HCT116 (cell line): ENCODE measurements at regions not wholly inside any gene's neighbourhood (a gene's known extent, or its start where the extent isn't known, plus 50 kb on each side); places are given as distances from the start of the nearest gene placed in this dataset.

Experiments
- ATAC-seq: fragments of 200-7000 bp; cut with Tn5 transposase; 2 replicates; pipeline ENCODE4 v1.9.1; 2020; ENCODE audit warnings: mild to moderate bottlenecking, moderate library complexity
- BruUV-seq: library from RNA; stranded (reverse); fragments of 400-500 nt; replicated peaks from 2 replicates; lab custom pipeline; 2021; lab: Mats Ljungman, UMichigan
- CTCF ChIA-PET: fragments of 300-600 bp; sonication (Branson Sonifier 250); formaldehyde crosslinking; loops from one replicate; lab custom pipeline; 2021; ENCODE audit warnings: antibody characterized with exemption; lab: Charles Lee
- POLR2A ChIA-PET: fragments of 300-600, 350-600 bp; sonication (Branson Sonifier 250); formaldehyde crosslinking; loops from one replicate; lab custom pipeline; 2021; ENCODE audit warnings: antibody characterized with exemption; lab: Charles Lee
- RAD21 ChIA-PET, 2 experiments: fragments of 300-600 bp; sonication (Branson Sonifier 250); formaldehyde crosslinking; loops; one replicate each; lab custom pipeline; 2023; ENCODE audit warnings: low total read pairs in 2 of 2; ENCODE audit not compliant: uncharacterized antibody in 2 of 2, unreplicated experiment in 2 of 2, low non-redundant PET in 1 of 2; lab: Charles Lee
- DNase-seq: peaks from one replicate; pipeline ENCODE4 v3.0.0-alpha.2; 2010; ENCODE audit warnings: low read depth, low spot score
- H2AFZ ChIP-seq: fragments of 200-600 bp; shearing (Covaris generic), sonication (generic); 2 replicates; pipeline ENCODE4 v1.6.1; 2017; ENCODE audit warnings: low read depth, mixed run types, mixed read lengths, antibody characterized with exemption, low read length; ENCODE audit not compliant: poor library complexity, severe bottlenecking
- H3K27ac ChIP-seq: 2 replicates; pipeline ENCODE4 v1.5.1; 2012; ENCODE audit warnings: low read depth, low read length
- H3K27me3 ChIP-seq: fragments of 200-600 bp; sonication (generic); 2 replicates; pipeline ENCODE4 v1.6.1; 2016; ENCODE audit warnings: mixed run types, low read length, mixed read lengths; ENCODE audit not compliant: insufficient read depth
- H3K36me3 ChIP-seq, 2 experiments: fragments of 200-500 bp in 1 of 2; fragments of 200-600 bp in 1 of 2; sonication (Bioruptor generic) in 1 of 2; sonication (generic) in 1 of 2; 2 replicates each; pipeline versions ENCODE4 v1.5.1 to v1.6.1; 2014 to 2016; ENCODE audit warnings: low read length in 2 of 2, inconsistent platforms in 1 of 2, mixed read lengths in 1 of 2, mixed run types in 1 of 2; ENCODE audit not compliant: insufficient read depth in 2 of 2, control insufficient read depth in 1 of 2
- H3K4me1 ChIP-seq, 2 experiments: fragments of 200-600 bp in 1 of 2; sonication (generic) in 1 of 2; 2 replicates each; pipeline versions ENCODE4 v1.5.1 to v1.6.1; 2012 to 2017; ENCODE audit warnings: low read length in 2 of 2, inconsistent platforms in 1 of 2, mild to moderate bottlenecking in 1 of 2, mixed read lengths in 1 of 2, mixed run types in 1 of 2, moderate library complexity in 1 of 2; ENCODE audit not compliant: insufficient read depth in 2 of 2, control insufficient read depth in 1 of 2
- H3K4me2 ChIP-seq: fragments of 200-600 bp; sonication (generic); 2 replicates; pipeline ENCODE4 v1.6.1; 2017; ENCODE audit warnings: mixed run types, low read length, mixed read lengths
- H3K4me3 ChIP-seq, 2 experiments: fragments of 200-600 bp in 1 of 2; sonication (generic) in 1 of 2; replicated peaks in 1 of 2; 2 replicates each; pipeline ENCODE4 v1.5.1; 2011 to 2016; ENCODE audit warnings: low read length in 2 of 2, control low read depth in 1 of 2, low read depth in 1 of 2, mild to moderate bottlenecking in 1 of 2, mixed read lengths in 1 of 2, mixed run types in 1 of 2
- H3K79me2 ChIP-seq: fragments of 200-600 bp; sonication (generic); 2 replicates; pipeline ENCODE4 v1.6.1; 2017; ENCODE audit warnings: mild to moderate bottlenecking, mixed run types, low read length, moderate library complexity, mixed read lengths; ENCODE audit not compliant: insufficient read depth
- H3K9ac ChIP-seq: fragments of 200-600 bp; sonication (generic); 2 replicates; pipeline ENCODE4 v1.6.1; 2016; ENCODE audit warnings: low read length, mixed read lengths
- H3K9me2 ChIP-seq: fragments of 200-600 bp; sonication (generic), shearing (Covaris generic); 2 replicates; pipeline ENCODE4 v1.6.1; 2017; ENCODE audit warnings: mixed run types, mild to moderate bottlenecking, moderate library complexity; ENCODE audit not compliant: insufficient read depth
- H3K9me3 ChIP-seq, 2 experiments: fragments of 200-500 bp in 1 of 2; fragments of 200-600 bp in 1 of 2; sonication (Bioruptor generic) in 1 of 2; sonication (generic) in 1 of 2; 2 replicates each; pipeline ENCODE4 v1.6.1; 2014 to 2017; ENCODE audit warnings: low read length in 2 of 2, mixed read lengths in 2 of 2, inconsistent platforms in 1 of 2, low read depth in 1 of 2, mild to moderate bottlenecking in 1 of 2, mixed run types in 1 of 2, moderate library complexity in 1 of 2; ENCODE audit not compliant: control insufficient read depth in 1 of 2, insufficient read depth in 1 of 2
- H4K20me1 ChIP-seq: fragments of 200-600 bp; sonication (generic), shearing (Covaris generic); 2 replicates; pipeline ENCODE4 v1.6.1; 2017; ENCODE audit warnings: mixed run types, mild to moderate bottlenecking, moderate library complexity; ENCODE audit not compliant: insufficient read depth
- ATF3 ChIP-seq: IDR thresholded peaks from 2 replicates; pipeline ENCODE4 v1.6.1; 2012
- CTCF ChIP-seq, 3 experiments: fragments of 200-600 bp in 1 of 3; sonication (generic) in 1 of 3; IDR thresholded peaks in 2 of 3; conservative IDR thresholded peaks in 1 of 3; 2 replicates each; pipeline ENCODE4 v1.5.1; 2012 to 2017; ENCODE audit warnings: low read depth in 2 of 3, low read length in 2 of 3, antibody characterized with exemption in 1 of 3, borderline replicate concordance in 1 of 3, control low read depth in 1 of 3, mild to moderate bottlenecking in 1 of 3, mixed read lengths in 1 of 3, mixed run types in 1 of 3, moderate library complexity in 1 of 3; ENCODE audit not compliant: insufficient read depth in 1 of 3
- ELF1 ChIP-seq: IDR thresholded peaks from 2 replicates; pipeline ENCODE4 v1.6.1; 2012; ENCODE audit warnings: low read depth, borderline replicate concordance
- EZH2 ChIP-seq: fragments of 200-600 bp; sonication (generic); IDR thresholded peaks from 2 replicates; pipeline ENCODE4 v1.6.1; 2017; ENCODE audit warnings: antibody characterized with exemption, mixed run types
- FOSL1 ChIP-seq: IDR thresholded peaks from 2 replicates; pipeline ENCODE4 v1.6.1; 2012; ENCODE audit warnings: low read depth
- JUND ChIP-seq: IDR thresholded peaks from 2 replicates; pipeline ENCODE4 v1.6.1; 2012
- POLR2A ChIP-seq: IDR thresholded peaks from 2 replicates; pipeline ENCODE4 v1.7.0; 2011; ENCODE audit warnings: borderline replicate concordance; ENCODE audit not compliant: insufficient read depth, insufficient read length; ENCODE audit errors: extremely low read depth
- POLR2AphosphoS5 ChIP-seq: IDR thresholded peaks from 2 replicates; pipeline ENCODE4 v1.6.1; 2011; ENCODE audit warnings: mild to moderate bottlenecking, low read depth, low read length, moderate library complexity
- REST ChIP-seq: IDR thresholded peaks from 2 replicates; pipeline ENCODE4 v1.6.1; 2012; ENCODE audit warnings: low read depth
- SIN3A ChIP-seq: IDR thresholded peaks from 2 replicates; pipeline ENCODE4 v1.6.1; 2012; ENCODE audit warnings: low read depth
- TCF7L2 ChIP-seq: IDR thresholded peaks from 2 replicates; pipeline ENCODE4 v1.7.0; 2011; ENCODE audit warnings: borderline replicate concordance, inconsistent platforms; ENCODE audit not compliant: insufficient read depth, insufficient read length; ENCODE audit errors: extremely low read depth
- YY1 ChIP-seq: IDR thresholded peaks from 2 replicates; pipeline ENCODE4 v1.6.1; 2011; ENCODE audit warnings: low read length, low read depth, moderate library complexity, mild to moderate bottlenecking; ENCODE audit not compliant: insufficient replicate concordance; ENCODE audit errors: extremely low read depth
- ZFX ChIP-seq: fragments of 450-650 bp; IDR thresholded peaks from 2 replicates; pipeline ENCODE4 v1.6.1; 2017
- intact Hi-C: fragments of 100-400 bp; cut with micrococcal nuclease; formaldehyde crosslinking; loops from 2 replicates; pipeline ENCODE4 v1.10.0; 2022

- POLR2A ChIA-PET: no interaction called here
- no peaks in the 10 kb centered on the region for H3K79me2 ChIP-seq
Observed at GRCh38 chr4:13681570-13681969, 54.0 kb upstream of the BOD1L1 start.

More at GRCh38 chr4:13681570-13681969, 54.0 kb upstream of the BOD1L1 start:
- no peaks in the 10 kb centered on the region for H3K9me3 ChIP-seq
- no peak overlapping the region for H3K9ac ChIP-seq
- TF ChIP-seq YY1: no peak
- no peak for TF ChIP-seq EZH2
- TF ChIP-seq ELF1: no peak
- no peak for TF ChIP-seq FOSL1
- no peak for TF ChIP-seq POLR2AphosphoS5
- TF ChIP-seq ATF3: no peak
- TF ChIP-seq POLR2A: no peak
- TF ChIP-seq TCF7L2: no peak
- TF ChIP-seq JUND: no peak
- TF ChIP-seq ZFX: no peak
- TF ChIP-seq REST: no peak
- no peak for TF ChIP-seq CTCF (IDR thresholded peaks at IDR 0.05 in 2 of 3, conservative IDR thresholded peaks at IDR 0.05 in 1 of 3; ENCODE audit: borderline replicate concordance in 1 of 3, insufficient read depth in 1 of 3, low read depth in 2 of 3, low read length in 2 of 3)
- TF ChIP-seq SIN3A: no peak
- TF ChIP-seq, all 23 proteins: peak for 0
- Histone ChIP-seq H3K27me3 (no peaks in the 10 kb centered on the region), H4K20me1 (no peaks in the 10 kb centered on the region), H3K4me1 (no peaks in the 10 kb centered on the region), H3K4me2 (no peak overlapping the region), H3K36me3 (no peaks in the 10 kb centered on the region), H3K9me2 (no peaks in the 10 kb centered on the region), H3K4me3 (no peak overlapping the region), H3K27ac (no peak overlapping the region), H2AFZ (no peak overlapping the region)
- no TSS peak for BruUV-seq
- CTCF ChIA-PET: no interaction called here
- RAD21 ChIA-PET: no interaction called here
- intact Hi-C loops: no loop called here
- no peak for DNase-seq
- no peak for ATAC-seq
